ENCODE measurements at regions not wholly inside any gene's neighbourhood (a gene's known extent, or its start where the extent isn't known, plus 50 kb on each side); places are given as distances from the start of the nearest gene placed in this dataset.

DNA sequence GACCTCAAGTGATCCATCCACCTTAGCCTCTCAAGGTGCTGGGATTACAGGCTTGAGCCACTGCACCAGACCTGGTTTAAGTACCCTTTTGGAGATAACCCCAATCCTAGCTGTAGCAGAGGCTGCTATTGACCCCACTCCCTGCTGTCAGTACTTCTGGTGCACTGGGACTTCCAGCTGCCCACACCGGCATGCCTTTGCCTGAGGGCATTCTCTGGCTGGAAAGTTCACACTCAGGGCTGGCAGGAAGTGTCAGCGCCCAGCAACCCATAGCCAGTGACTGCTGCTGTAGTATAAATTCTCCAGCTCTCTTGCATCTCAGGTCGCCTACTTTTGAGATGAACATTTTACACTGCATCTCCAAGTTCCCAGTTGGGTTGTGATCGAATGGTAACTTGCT lies 75.3 kb downstream of the UTRN start (continued):
- TF ChIP-seq ZNF138 (CRISPR knock-in tag; conservative IDR thresholded peaks at IDR 0.05) (no peak), RELA (CRISPR knock-in tag; IDR thresholded peaks at IDR 0.05; ENCODE audit: borderline replicate concordance) (no peak), SP1 (CRISPR knock-in tag; conservative IDR thresholded peaks at IDR 0.05) (no peak), FOXJ3 (CRISPR knock-in tag; IDR thresholded peaks at IDR 0.05; ENCODE audit: borderline replicate concordance) (no peak), ESRRA (CRISPR knock-in tag; IDR thresholded peaks at IDR 0.05; ENCODE audit: borderline replicate concordance) (no peak)
- TF ChIP-seq, protein P1, sequence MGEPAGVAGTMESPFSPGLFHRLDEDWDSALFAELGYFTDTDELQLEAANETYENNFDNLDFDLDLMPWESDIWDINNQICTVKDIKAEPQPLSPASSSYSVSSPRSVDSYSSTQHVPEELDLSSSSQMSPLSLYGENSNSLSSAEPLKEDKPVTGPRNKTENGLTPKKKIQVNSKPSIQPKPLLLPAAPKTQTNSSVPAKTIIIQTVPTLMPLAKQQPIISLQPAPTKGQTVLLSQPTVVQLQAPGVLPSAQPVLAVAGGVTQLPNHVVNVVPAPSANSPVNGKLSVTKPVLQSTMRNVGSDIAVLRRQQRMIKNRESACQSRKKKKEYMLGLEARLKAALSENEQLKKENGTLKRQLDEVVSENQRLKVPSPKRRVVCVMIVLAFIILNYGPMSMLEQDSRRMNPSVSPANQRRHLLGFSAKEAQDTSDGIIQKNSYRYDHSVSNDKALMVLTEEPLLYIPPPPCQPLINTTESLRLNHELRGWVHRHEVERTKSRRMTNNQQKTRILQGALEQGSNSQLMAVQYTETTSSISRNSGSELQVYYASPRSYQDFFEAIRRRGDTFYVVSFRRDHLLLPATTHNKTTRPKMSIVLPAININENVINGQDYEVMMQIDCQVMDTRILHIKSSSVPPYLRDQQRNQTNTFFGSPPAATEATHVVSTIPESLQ (CRISPR knock-in tag; IDR thresholded peaks at IDR 0.05), result no peak
- TF ChIP-seq, protein P2, sequence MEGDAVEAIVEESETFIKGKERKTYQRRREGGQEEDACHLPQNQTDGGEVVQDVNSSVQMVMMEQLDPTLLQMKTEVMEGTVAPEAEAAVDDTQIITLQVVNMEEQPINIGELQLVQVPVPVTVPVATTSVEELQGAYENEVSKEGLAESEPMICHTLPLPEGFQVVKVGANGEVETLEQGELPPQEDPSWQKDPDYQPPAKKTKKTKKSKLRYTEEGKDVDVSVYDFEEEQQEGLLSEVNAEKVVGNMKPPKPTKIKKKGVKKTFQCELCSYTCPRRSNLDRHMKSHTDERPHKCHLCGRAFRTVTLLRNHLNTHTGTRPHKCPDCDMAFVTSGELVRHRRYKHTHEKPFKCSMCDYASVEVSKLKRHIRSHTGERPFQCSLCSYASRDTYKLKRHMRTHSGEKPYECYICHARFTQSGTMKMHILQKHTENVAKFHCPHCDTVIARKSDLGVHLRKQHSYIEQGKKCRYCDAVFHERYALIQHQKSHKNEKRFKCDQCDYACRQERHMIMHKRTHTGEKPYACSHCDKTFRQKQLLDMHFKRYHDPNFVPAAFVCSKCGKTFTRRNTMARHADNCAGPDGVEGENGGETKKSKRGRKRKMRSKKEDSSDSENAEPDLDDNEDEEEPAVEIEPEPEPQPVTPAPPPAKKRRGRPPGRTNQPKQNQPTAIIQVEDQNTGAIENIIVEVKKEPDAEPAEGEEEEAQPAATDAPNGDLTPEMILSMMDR (IDR thresholded peaks at IDR 0.05), result no peak

DNA sequence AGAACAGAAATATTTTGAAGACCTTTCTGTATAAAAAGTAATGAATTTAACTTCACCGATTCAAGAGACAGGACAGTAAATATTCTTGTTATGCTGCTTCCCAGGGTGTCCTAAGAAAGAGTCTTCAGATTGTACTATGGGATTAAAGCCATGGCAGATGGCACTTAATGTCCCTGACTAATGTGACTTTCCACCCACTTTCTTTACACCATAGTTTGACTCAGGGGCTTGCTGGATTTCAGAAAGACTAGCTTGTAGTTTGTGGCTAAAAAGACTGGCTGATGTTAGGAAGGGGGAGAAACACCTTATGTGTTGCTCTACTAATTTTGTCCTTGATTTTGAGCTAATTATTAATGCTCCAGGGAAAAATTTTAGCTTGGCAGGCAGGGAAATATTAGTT lies 75.9 kb downstream of the UTRN start:
- H3K27me3 Mint-ChIP-seq (ENCODE audit: low read depth), result no peaks in the 10 kb centered on the region
- ATAC-seq (no peak), DNase-seq (ENCODE audit: low spot score) (no peak)
- H3K27ac Mint-ChIP-seq, result no peak overlapping the region
- H3K36me3 Mint-ChIP-seq, result no peaks in the 10 kb centered on the region
- H3K4me1 Mint-ChIP-seq, result peaks cover 48% of the 10 kb centered on the region
- no peak for TF ChIP-seq ETV6 (CRISPR knock-in tag; IDR thresholded peaks at IDR 0.05)
- no peaks in the 10 kb centered on the region for H3K9me3 Mint-ChIP-seq
- no peak overlapping the region for H3K4me3 Mint-ChIP-seq
- ChIA-PET CTCF (interaction anchor here (1.1 kb wide), 1 partner anchor 98 kb away, joined by 3 read pairs; no protein-coding TSS in a partner anchor), POLR2A (interaction anchor here (1.4 kb wide), 1 partner anchor 8 kb away, joined by 3 read pairs; no protein-coding TSS in a partner anchor)

DNA sequence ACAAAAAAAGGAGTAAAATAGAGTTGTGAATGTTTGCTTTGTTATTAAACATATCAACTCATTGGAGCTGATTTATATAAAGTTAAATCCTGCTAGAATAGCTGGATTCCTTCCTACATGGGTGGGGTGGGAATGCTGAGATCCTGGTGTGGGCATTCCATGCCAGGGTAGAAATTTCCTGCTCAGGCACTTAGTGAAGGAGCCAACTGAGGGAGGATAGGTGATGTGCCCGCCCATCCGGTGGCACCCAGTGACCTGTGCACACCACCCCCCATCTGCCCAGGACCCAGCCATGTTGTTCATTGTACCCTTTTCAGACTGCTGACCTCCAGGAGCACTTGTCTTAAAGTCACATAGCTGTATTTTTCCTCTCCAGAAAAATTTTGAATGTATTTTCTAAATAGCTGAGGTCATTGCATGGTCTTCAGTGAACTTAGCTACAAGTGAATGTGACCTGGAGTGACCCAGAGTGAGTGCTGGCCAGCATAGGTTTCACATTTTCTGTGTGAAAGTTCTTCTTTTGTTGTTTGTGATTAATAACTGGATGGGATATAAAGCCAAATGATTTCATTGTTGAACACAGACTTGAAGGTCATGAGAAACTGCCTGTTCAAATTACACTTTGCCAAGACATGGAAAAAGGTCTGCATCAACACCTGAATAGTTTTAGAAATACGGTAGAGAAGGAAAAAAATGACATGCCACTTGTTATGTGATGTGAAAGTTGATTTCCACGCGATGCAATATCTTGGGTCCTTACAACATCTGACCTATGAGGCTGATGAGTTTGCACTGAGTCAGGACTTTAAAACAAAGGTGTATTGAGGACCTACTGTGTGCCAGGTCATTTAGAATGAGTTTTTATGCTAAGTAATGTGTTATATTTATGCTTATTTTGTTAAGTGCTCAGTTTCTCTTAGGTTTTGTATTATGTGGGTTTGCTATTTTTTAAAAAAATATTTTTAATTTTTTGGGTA lies 77.2 kb downstream of the UTRN start:
- H3K4me1 Mint-ChIP-seq, result peaks cover 42% of the 10 kb centered on the region
- H3K27me3 Mint-ChIP-seq (ENCODE audit: low read depth), result no peaks in the 10 kb centered on the region
- H3K27ac Mint-ChIP-seq, result no peak overlapping the region
- no peaks in the 10 kb centered on the region for H3K9me3 Mint-ChIP-seq
- ATAC-seq (no peak), DNase-seq (ENCODE audit: low spot score) (no peak)
- POLR2A ChIA-PET, result interaction anchor here (1.4 kb wide), 1 partner anchor 9 kb away, joined by 3 read pairs; no protein-coding TSS in a partner anchor
- CTCF ChIA-PET, result interaction anchor here (0.6 kb wide), 1 partner anchor 28 kb away, joined by 3 read pairs; no protein-coding TSS in a partner anchor
- H3K4me3 Mint-ChIP-seq, result no peak overlapping the region
- H3K36me3 Mint-ChIP-seq, result no peaks in the 10 kb centered on the region
- TF ChIP-seq IRF2 (CRISPR knock-in tag; IDR thresholded peaks at IDR 0.05; ENCODE audit: borderline replicate concordance, low read depth), result no peak
- no peak for TF ChIP-seq ZNF138 (CRISPR knock-in tag; conservative IDR thresholded peaks at IDR 0.05)
- no peak for TF ChIP-seq ZNF396 (CRISPR knock-in tag; IDR thresholded peaks at IDR 0.05; ENCODE audit: borderline replicate concordance)
- TF ChIP-seq RELA (CRISPR knock-in tag; IDR thresholded peaks at IDR 0.05; ENCODE audit: borderline replicate concordance), result no peak
- peak; percentile 94 for TF ChIP-seq GABPB1 (CRISPR knock-in tag; IDR thresholded peaks at IDR 0.05)
- no peak for TF ChIP-seq NR3C1 (CRISPR knock-in tag; conservative IDR thresholded peaks at IDR 0.05; ENCODE audit: low read depth)
- TF ChIP-seq, protein P3, sequence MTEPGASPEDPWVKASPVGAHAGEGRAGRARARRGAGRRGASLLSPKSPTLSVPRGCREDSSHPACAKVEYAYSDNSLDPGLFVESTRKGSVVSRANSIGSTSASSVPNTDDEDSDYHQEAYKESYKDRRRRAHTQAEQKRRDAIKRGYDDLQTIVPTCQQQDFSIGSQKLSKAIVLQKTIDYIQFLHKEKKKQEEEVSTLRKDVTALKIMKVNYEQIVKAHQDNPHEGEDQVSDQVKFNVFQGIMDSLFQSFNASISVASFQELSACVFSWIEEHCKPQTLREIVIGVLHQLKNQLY (CRISPR knock-in tag; IDR thresholded peaks at IDR 0.05), result no peak
- TF ChIP-seq, protein P4, sequence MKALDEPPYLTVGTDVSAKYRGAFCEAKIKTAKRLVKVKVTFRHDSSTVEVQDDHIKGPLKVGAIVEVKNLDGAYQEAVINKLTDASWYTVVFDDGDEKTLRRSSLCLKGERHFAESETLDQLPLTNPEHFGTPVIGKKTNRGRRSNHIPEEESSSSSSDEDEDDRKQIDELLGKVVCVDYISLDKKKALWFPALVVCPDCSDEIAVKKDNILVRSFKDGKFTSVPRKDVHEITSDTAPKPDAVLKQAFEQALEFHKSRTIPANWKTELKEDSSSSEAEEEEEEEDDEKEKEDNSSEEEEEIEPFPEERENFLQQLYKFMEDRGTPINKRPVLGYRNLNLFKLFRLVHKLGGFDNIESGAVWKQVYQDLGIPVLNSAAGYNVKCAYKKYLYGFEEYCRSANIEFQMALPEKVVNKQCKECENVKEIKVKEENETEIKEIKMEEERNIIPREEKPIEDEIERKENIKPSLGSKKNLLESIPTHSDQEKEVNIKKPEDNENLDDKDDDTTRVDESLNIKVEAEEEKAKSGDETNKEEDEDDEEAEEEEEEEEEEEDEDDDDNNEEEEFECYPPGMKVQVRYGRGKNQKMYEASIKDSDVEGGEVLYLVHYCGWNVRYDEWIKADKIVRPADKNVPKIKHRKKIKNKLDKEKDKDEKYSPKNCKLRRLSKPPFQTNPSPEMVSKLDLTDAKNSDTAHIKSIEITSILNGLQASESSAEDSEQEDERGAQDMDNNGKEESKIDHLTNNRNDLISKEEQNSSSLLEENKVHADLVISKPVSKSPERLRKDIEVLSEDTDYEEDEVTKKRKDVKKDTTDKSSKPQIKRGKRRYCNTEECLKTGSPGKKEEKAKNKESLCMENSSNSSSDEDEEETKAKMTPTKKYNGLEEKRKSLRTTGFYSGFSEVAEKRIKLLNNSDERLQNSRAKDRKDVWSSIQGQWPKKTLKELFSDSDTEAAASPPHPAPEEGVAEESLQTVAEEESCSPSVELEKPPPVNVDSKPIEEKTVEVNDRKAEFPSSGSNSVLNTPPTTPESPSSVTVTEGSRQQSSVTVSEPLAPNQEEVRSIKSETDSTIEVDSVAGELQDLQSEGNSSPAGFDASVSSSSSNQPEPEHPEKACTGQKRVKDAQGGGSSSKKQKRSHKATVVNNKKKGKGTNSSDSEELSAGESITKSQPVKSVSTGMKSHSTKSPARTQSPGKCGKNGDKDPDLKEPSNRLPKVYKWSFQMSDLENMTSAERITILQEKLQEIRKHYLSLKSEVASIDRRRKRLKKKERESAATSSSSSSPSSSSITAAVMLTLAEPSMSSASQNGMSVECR (CRISPR knock-in tag; IDR thresholded peaks at IDR 0.05; ENCODE audit: borderline replicate concordance), result no peak

Data from WTC11 (cell line).